ENCODE measurements at regions not wholly inside any gene's neighbourhood (a gene's known extent, or its start where the extent isn't known, plus 50 kb on each side); places are given as distances from the start of the nearest gene placed in this dataset.
"Not testable (repeated sequence)": the region's sequence is repeated elsewhere in the genome, so short reads cannot be mapped to it uniquely, and the experiment has no call there.

- no peaks in the 10 kb centered on the region for H3K4me1 ChIP-seq (ENCODE audit: insufficient read depth)
- H3K27me3 ChIP-seq = no peaks in the 10 kb centered on the region
- intact Hi-C loops (cut with DNase I) = no loop called here
- DNase-seq = no peak
- no peaks in the 10 kb centered on the region for H3K9me3 ChIP-seq
- no peak overlapping the region for H3K27ac ChIP-seq
- no peak overlapping the region for H3K4me3 ChIP-seq
- 76 to 84% (median 81%) methylated on average over 4 of the region's 4 CpGs for WGBS, 3 donors
- TF ChIP-seq CTCF (IDR thresholded peaks at IDR 0.05) (no peak), EP300 (IDR thresholded peaks at IDR 0.05) (no peak), POLR2A (IDR thresholded peaks at IDR 0.05) (no peak)
- H3K36me3 ChIP-seq = no peaks in the 10 kb centered on the region
These were observed 78.9 kb upstream of the FGF3 start for GRCh38 chr11:69898123-69898522.

DNA sequence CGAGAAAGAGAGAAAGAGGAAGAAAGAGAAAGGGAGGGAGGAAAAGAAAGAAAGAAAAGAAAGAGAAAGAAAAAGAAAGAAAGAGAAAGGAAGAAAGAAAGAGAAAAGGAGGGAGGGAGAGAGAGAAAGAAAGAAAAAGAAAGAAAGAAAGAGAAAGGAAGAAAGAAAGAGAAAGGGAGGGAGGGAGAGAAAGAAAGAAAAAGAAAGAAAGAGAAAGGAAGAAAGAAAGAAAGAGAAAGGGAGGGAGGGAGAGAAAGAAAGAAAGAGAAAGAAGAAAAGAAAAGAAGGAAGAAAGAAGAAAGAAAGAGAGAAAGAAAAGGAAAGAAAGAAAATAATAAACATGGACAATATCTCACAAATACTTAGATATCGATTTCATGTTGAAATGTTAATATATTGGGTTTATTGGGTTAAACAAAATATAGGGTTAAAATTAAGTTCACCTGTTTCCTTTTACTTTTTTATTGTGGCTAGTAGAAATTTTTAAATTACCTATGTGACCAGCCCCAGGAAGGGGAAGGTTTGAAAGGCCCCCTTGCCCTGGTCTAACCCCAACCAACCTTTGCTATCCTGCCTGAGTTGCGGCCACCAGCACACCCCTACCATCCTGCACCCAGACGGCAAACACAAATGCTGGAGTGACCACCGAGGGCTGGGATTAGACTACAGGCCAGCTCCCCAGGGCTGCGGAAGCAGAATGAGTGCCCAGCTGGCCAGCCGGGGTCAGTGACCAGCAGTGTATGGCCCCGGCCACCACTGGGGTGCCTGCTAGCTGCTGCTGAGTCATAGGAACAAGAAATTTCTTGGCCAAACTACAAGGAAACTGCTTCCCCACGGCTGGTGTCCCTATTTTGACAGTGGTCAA, 81.0 kb upstream of the FGF3 start:
- Histone ChIP-seq H3K4me3 (no peak overlapping the region), H3K27ac (no peak overlapping the region), H3K9me3 (no peaks in the 10 kb centered on the region), H3K4me1 (ENCODE audit: insufficient read depth) (no peaks in the 10 kb centered on the region), H3K36me3 (no peaks in the 10 kb centered on the region), H3K27me3 (no peaks in the 10 kb centered on the region)
- no peak for TF ChIP-seq CTCF (IDR thresholded peaks at IDR 0.05)
- intact Hi-C loops (cut with DNase I) = no loop called here
- WGBS, 3 donors = 50 to 66% (median 54%) methylated on average over 9 of the region's 9 CpGs
- DNase-seq = no peak

GRCh38 chr11:69900822-69901302, 81.6 kb upstream of the FGF3 start:
- intact Hi-C loops (cut with DNase I); H3K4me1 ChIP-seq (ENCODE audit: insufficient read depth); H3K36me3 ChIP-seq; H3K27me3 ChIP-seq; H3K4me3 ChIP-seq; H3K9me3 ChIP-seq; DNase-seq; H3K27ac ChIP-seq: not testable (repeated sequence)
- WGBS, 3 donors = 45 to 53% (median 49%) methylated on average over 5 of the region's 5 CpGs

- intact Hi-C loops (cut with DNase I) = no loop called here
- Histone ChIP-seq H3K4me3 (no peak overlapping the region), H3K27me3 (no peaks in the 10 kb centered on the region), H3K9me3 (no peaks in the 10 kb centered on the region), H3K4me1 (ENCODE audit: insufficient read depth) (no peaks in the 10 kb centered on the region), H3K36me3 (no peaks in the 10 kb centered on the region), H3K27ac (no peak overlapping the region)
- WGBS, 3 donors = 91 to 93% (median 92%) methylated on average over 12 of the region's 12 CpGs
- DNase-seq = no peak
- TF ChIP-seq CTCF (IDR thresholded peaks at IDR 0.05) (no peak), POLR2A (IDR thresholded peaks at IDR 0.05) (no peak), EP300 (IDR thresholded peaks at IDR 0.05) (no peak)
These were observed 83.1 kb upstream of the FGF3 start for GRCh38 chr11:69902337-69902736.

- intact Hi-C loops (cut with DNase I) = no loop called here
- WGBS, 3 donors = 64 to 70% (median 66%) methylated on average over 8 of the region's 8 CpGs
- Histone ChIP-seq H3K4me1 (ENCODE audit: insufficient read depth) (no peaks in the 10 kb centered on the region), H3K36me3 (no peaks in the 10 kb centered on the region), H3K27ac (no peak overlapping the region), H3K4me3 (no peak overlapping the region), H3K27me3 (no peaks in the 10 kb centered on the region), H3K9me3 (no peaks in the 10 kb centered on the region)
- TF ChIP-seq CTCF (IDR thresholded peaks at IDR 0.05) (no peak), EP300 (IDR thresholded peaks at IDR 0.05) (no peak), POLR2A (IDR thresholded peaks at IDR 0.05) (no peak)
- no peak for DNase-seq
These were observed 84.0 kb upstream of the FGF3 start for GRCh38 chr11:69903211-69903610.

All from ovary (tissue), 7 donors.